IPS-18a (cell line): ENCODE measurements at regions not wholly inside any gene's neighbourhood (a gene's known extent, or its start where the extent isn't known, plus 50 kb on each side); places are given as distances from the start of the nearest gene placed in this dataset.

Source experiments
- H3K27ac ChIP-seq: one replicate; pipeline ENCODE4 v1.5.1; 2013; ENCODE audit warnings: low read length
- H3K27me3 ChIP-seq: one replicate; pipeline ENCODE4 v1.6.1; 2013; ENCODE audit warnings: mild to moderate bottlenecking, low read length; ENCODE audit not compliant: control insufficient read depth, insufficient read depth
- H3K36me3 ChIP-seq: one replicate; pipeline ENCODE4 v1.6.1; 2013; ENCODE audit warnings: low read depth, low read length; ENCODE audit not compliant: control insufficient read depth
- H3K4me1 ChIP-seq: one replicate; pipeline ENCODE4 v1.6.1; 2013; ENCODE audit warnings: low read depth, low read length; ENCODE audit not compliant: control insufficient read depth
- H3K4me3 ChIP-seq: one replicate; pipeline ENCODE4 v1.5.1; 2013; ENCODE audit warnings: low read length
- H3K9ac ChIP-seq: one replicate; pipeline ENCODE4 v1.6.1; 2013; ENCODE audit warnings: mild to moderate bottlenecking, low read length, moderate library complexity
- H3K9me3 ChIP-seq: one replicate; pipeline ENCODE4 v1.6.1; 2013; ENCODE audit warnings: low read depth, low read length; ENCODE audit not compliant: control insufficient read depth

- H3K27me3 ChIP-seq = no peaks in the 10 kb centered on the region
- H3K27ac ChIP-seq = no peak overlapping the region
Measured at GRCh38 chr3:167958141-167958540, 137.6 kb downstream of the GOLIM4 start.

GRCh38 chr3:167952969-167953368 is 142.8 kb downstream of the GOLIM4 start:
- Histone ChIP-seq H3K4me1 (no peaks in the 10 kb centered on the region), H3K4me3 (no peak overlapping the region), H3K9me3 (no peaks in the 10 kb centered on the region), H3K27ac (no peak overlapping the region), H3K27me3 (no peaks in the 10 kb centered on the region), H3K36me3 (no peaks in the 10 kb centered on the region), H3K9ac (no peak overlapping the region)

More at GRCh38 chr3:167958141-167958540, 137.6 kb downstream of the GOLIM4 start:
- H3K36me3 ChIP-seq = no peaks in the 10 kb centered on the region
- H3K9me3 ChIP-seq = no peaks in the 10 kb centered on the region
- no peak overlapping the region for H3K9ac ChIP-seq
- H3K4me3 ChIP-seq = no peak overlapping the region
- H3K4me1 ChIP-seq = peaks cover 5% of the 10 kb centered on the region

GRCh38 chr3:167950212-167950611 is 145.5 kb downstream of the GOLIM4 start:
- Histone ChIP-seq H3K9ac (no peak overlapping the region), H3K36me3 (no peaks in the 10 kb centered on the region), H3K9me3 (no peaks in the 10 kb centered on the region), H3K27ac (no peak overlapping the region), H3K4me3 (no peak overlapping the region), H3K4me1 (no peaks in the 10 kb centered on the region), H3K27me3 (no peaks in the 10 kb centered on the region)

- H3K27ac ChIP-seq = no peak overlapping the region
- no peak overlapping the region for H3K4me3 ChIP-seq
- H3K9ac ChIP-seq = no peak overlapping the region
Measured at GRCh38 chr3:167941234-167941995, 154.3 kb downstream of the GOLIM4 start.

GRCh38 chr3:167940241-167940640 is 155.5 kb downstream of the GOLIM4 start:
- no peaks in the 10 kb centered on the region for H3K9me3 ChIP-seq
- no peaks in the 10 kb centered on the region for H3K36me3 ChIP-seq
- no peak overlapping the region for H3K27ac ChIP-seq
- H3K4me1 ChIP-seq = peaks cover 5% of the 10 kb centered on the region
- H3K4me3 ChIP-seq = no peak overlapping the region
- no peaks in the 10 kb centered on the region for H3K27me3 ChIP-seq
- H3K9ac ChIP-seq = no peak overlapping the region

More at GRCh38 chr3:167941234-167941995, 154.3 kb downstream of the GOLIM4 start:
- Histone ChIP-seq H3K9me3 (no peaks in the 10 kb centered on the region), H3K27me3 (no peaks in the 10 kb centered on the region), H3K4me1 (peaks cover 5% of the 10 kb centered on the region), H3K36me3 (no peaks in the 10 kb centered on the region)

- H3K9ac ChIP-seq = no peak overlapping the region
- peaks cover 5% of the 10 kb centered on the region for H3K4me1 ChIP-seq
Measured at GRCh38 chr3:167938516-167938915, 157.2 kb downstream of the GOLIM4 start.

GRCh38 chr3:167936019-167936418 is 159.7 kb downstream of the GOLIM4 start:
- Histone ChIP-seq H3K27me3 (no peaks in the 10 kb centered on the region), H3K4me1 (peaks cover 5% of the 10 kb centered on the region), H3K36me3 (no peaks in the 10 kb centered on the region), H3K9ac (no peak overlapping the region), H3K9me3 (no peaks in the 10 kb centered on the region), H3K4me3 (no peak overlapping the region), H3K27ac (no peak overlapping the region)

More at GRCh38 chr3:167938516-167938915, 157.2 kb downstream of the GOLIM4 start:
- Histone ChIP-seq H3K27me3 (no peaks in the 10 kb centered on the region), H3K36me3 (no peaks in the 10 kb centered on the region), H3K4me3 (no peak overlapping the region), H3K27ac (no peak overlapping the region), H3K9me3 (no peaks in the 10 kb centered on the region)

- Histone ChIP-seq H3K27me3 (no peaks in the 10 kb centered on the region), H3K27ac (no peak overlapping the region), H3K4me3 (no peak overlapping the region), H3K36me3 (no peaks in the 10 kb centered on the region), H3K9me3 (no peaks in the 10 kb centered on the region), H3K4me1 (no peaks in the 10 kb centered on the region), H3K9ac (no peak overlapping the region)
Measured at GRCh38 chr3:167930453-167930852, 165.3 kb downstream of the GOLIM4 start.

GRCh38 chr3:167929968-167930367 is 165.8 kb downstream of the GOLIM4 start:
- no peaks in the 10 kb centered on the region for H3K9me3 ChIP-seq
- no peak overlapping the region for H3K4me3 ChIP-seq
- H3K9ac ChIP-seq = no peak overlapping the region
- no peaks in the 10 kb centered on the region for H3K27me3 ChIP-seq
- H3K4me1 ChIP-seq = no peaks in the 10 kb centered on the region
- H3K27ac ChIP-seq = no peak overlapping the region
- no peaks in the 10 kb centered on the region for H3K36me3 ChIP-seq

- no peak overlapping the region for H3K27ac ChIP-seq
- no peak overlapping the region for H3K9ac ChIP-seq
- no peaks in the 10 kb centered on the region for H3K9me3 ChIP-seq
- H3K4me3 ChIP-seq = no peak overlapping the region
- no peaks in the 10 kb centered on the region for H3K27me3 ChIP-seq
- no peaks in the 10 kb centered on the region for H3K4me1 ChIP-seq
- H3K36me3 ChIP-seq = no peaks in the 10 kb centered on the region
Measured at GRCh38 chr3:167928381-167928780, 167.3 kb downstream of the GOLIM4 start.

GRCh38 chr3:167920747-167921146 is 175.0 kb downstream of the GOLIM4 start:
- Histone ChIP-seq H3K4me1 (no peaks in the 10 kb centered on the region), H3K9me3 (no peaks in the 10 kb centered on the region), H3K27me3 (no peaks in the 10 kb centered on the region), H3K27ac (no peak overlapping the region), H3K9ac (no peak overlapping the region), H3K4me3 (no peak overlapping the region), H3K36me3 (no peaks in the 10 kb centered on the region)

GRCh38 chr3:167919590-167919989 is 176.1 kb downstream of the GOLIM4 start:
- Histone ChIP-seq H3K4me1 (no peaks in the 10 kb centered on the region), H3K9ac (no peak overlapping the region), H3K36me3 (no peaks in the 10 kb centered on the region), H3K27me3 (no peaks in the 10 kb centered on the region), H3K27ac (no peak overlapping the region), H3K4me3 (no peak overlapping the region), H3K9me3 (no peaks in the 10 kb centered on the region)
